ENCODE measurements at regions not wholly inside any gene's neighbourhood (a gene's known extent, or its start where the extent isn't known, plus 50 kb on each side); places are given as distances from the start of the nearest gene placed in this dataset.

GRCh38 chr13:107497661-107498060 lies 717.7 kb downstream of the LIG4 start:
- no peak for DNase-seq (ENCODE audit: extremely low spot score)
- POLR2A ChIA-PET, result no interaction called here

DNA sequence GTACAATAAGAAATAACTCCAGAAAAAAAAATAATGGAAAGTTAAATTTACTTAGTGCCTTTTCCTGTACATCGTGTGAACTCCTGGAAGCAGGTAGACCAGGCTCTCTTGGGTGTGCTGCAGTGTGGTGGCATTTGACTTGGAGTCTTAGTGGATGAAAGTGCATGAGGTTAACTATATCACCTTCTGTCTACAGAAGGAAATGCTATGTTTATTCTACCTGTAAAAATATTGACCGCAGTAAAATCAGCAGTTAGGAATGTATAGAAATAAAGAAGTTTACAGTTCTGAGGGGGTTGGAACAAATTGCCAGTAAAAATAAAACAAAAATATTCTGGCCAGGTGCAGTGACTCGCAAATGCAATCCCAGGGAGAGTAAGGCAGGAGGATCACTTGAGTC lies 722.1 kb downstream of the LIG4 start:
- CTCF ChIA-PET, result no interaction called here
- POLR2A ChIA-PET, result no interaction called here

More at GRCh38 chr13:107497661-107498060, 717.7 kb downstream of the LIG4 start:
- no peak for TF ChIP-seq CTCF (IDR thresholded peaks at IDR 0.05; ENCODE audit: control extremely low read depth, extremely low read depth, low read depth, missing control alignments)
- CTCF ChIA-PET, result interaction anchor here (1.2 to 1.3 kb wide), 2 partner anchors 10 to 16 kb away, joined by 3 to 4 read pairs; no protein-coding TSS in a partner anchor

GRCh38 chr13:107482688-107483087 lies 732.6 kb downstream of the LIG4 start:
- CTCF ChIA-PET, result interaction anchor here (1.2 kb wide), 1 partner anchor 15 kb away, joined by 3 read pairs; no protein-coding TSS in a partner anchor
- TF ChIP-seq CTCF (IDR thresholded peaks at IDR 0.05; ENCODE audit: control extremely low read depth, extremely low read depth, low read depth, missing control alignments), result no peak
- POLR2A ChIA-PET, result no interaction called here

More for the DNA sequence above, 722.1 kb downstream of the LIG4 start:
- TF ChIP-seq CTCF (IDR thresholded peaks at IDR 0.05; ENCODE audit: control extremely low read depth, extremely low read depth, low read depth, missing control alignments), result no peak
- DNase-seq (ENCODE audit: extremely low spot score), result no peak

GRCh38 chr13:107480130-107480529 lies 735.2 kb downstream of the LIG4 start:
- no peak for DNase-seq (ENCODE audit: extremely low spot score)
- TF ChIP-seq CTCF (IDR thresholded peaks at IDR 0.05; ENCODE audit: control extremely low read depth, extremely low read depth, low read depth, missing control alignments), result no peak
- POLR2A ChIA-PET, result no interaction called here
- CTCF ChIA-PET, result no interaction called here

More at GRCh38 chr13:107482688-107483087, 732.6 kb downstream of the LIG4 start:
- no peak for DNase-seq (ENCODE audit: extremely low spot score)

GRCh38 chr13:107477772-107478379 lies 737.5 kb downstream of the LIG4 start:
- CTCF ChIA-PET, result interaction anchor here (1.0 kb wide), 1 partner anchor 19 kb away, joined by 3 read pairs; no protein-coding TSS in a partner anchor

DNA sequence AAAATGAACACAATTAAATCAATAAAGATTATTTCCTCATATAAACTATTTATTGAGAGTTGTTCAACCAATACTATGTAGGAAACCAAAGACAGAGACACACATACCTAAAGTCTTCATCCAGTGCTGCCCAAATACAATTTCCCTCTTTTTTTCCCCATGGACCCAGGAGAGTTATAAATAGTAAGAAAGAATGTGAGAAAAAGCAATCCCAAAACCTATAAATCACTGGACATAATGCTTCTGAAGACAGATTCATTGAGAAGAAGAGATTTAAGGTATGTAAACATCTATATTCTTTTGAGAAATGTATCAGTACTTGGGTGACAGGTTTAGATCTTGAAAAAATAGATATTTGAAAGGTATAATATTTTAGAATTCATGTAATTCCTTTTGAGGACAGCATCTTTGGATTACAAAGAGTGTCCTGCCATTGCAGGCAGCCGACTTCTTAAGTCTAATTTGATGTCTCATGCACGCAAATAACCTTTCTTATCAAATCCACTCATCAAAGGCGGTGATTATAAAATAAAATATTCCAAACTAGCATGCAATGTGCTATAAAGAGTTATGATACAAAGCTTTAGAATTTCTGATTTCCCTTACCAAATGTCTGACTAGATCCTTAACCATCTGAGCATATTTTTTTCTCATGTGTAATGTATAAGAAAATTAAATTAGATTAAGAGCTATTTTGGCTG lies 739.4 kb downstream of the LIG4 start:
- CTCF ChIA-PET, result interaction anchor here (1.5 kb wide), 1 partner anchor 48 kb away, joined by 3 read pairs; no protein-coding TSS in a partner anchor
- DNase-seq (ENCODE audit: extremely low spot score), result no peak
- POLR2A ChIA-PET, result no interaction called here
- no peak for TF ChIP-seq CTCF (IDR thresholded peaks at IDR 0.05; ENCODE audit: control extremely low read depth, extremely low read depth, low read depth, missing control alignments)

More at GRCh38 chr13:107477772-107478379, 737.5 kb downstream of the LIG4 start:
- no peak for DNase-seq (ENCODE audit: extremely low spot score)
- POLR2A ChIA-PET, result no interaction called here
- TF ChIP-seq CTCF (IDR thresholded peaks at IDR 0.05; ENCODE audit: control extremely low read depth, extremely low read depth, low read depth, missing control alignments), result no peak
